GM23338 (cell line): ENCODE measurements at regions not wholly inside any gene's neighbourhood (a gene's known extent, or its start where the extent isn't known, plus 50 kb on each side); places are given as distances from the start of the nearest gene placed in this dataset.

Source experiments
- ATAC-seq: fragments of 200-7000 bp; cut with Tn5 transposase; 3 replicates; pipeline ENCODE4 v1.9.1; 2020
- DNase-seq: peaks from one replicate; pipeline ENCODE4 v3.0.0-alpha.2; 2015; ENCODE audit warnings: low spot score
- H2AFZ ChIP-seq: fragments of 200-600 bp; sonication (generic); 2 replicates; pipeline ENCODE4 v1.8.0; 2016; ENCODE audit warnings: antibody characterized with exemption, mild to moderate bottlenecking, moderate library complexity
- H3F3A ChIP-seq: fragments of 200-600 bp; sonication (generic); replicated peaks from 2 replicates; pipeline ENCODE4 v1.8.0; 2017; ENCODE audit warnings: antibody characterized with exemption, mixed run types, low read depth
- H3K27ac ChIP-seq: fragments of 200-600 bp; sonication (generic); 2 replicates; pipeline ENCODE4 v1.6.1; 2016; ENCODE audit warnings: low read depth
- H3K27me3 ChIP-seq: fragments of 200-600 bp; sonication (generic); 2 replicates; pipeline ENCODE4 v1.8.0; 2016; ENCODE audit warnings: mild to moderate bottlenecking, mixed run types, moderate library complexity; ENCODE audit not compliant: insufficient read depth
- H3K36me3 ChIP-seq: fragments of 200-600 bp; sonication (generic); 2 replicates; pipeline ENCODE4 v1.8.0; 2016; ENCODE audit warnings: mild to moderate bottlenecking; ENCODE audit not compliant: insufficient read depth
- H3K4me1 ChIP-seq: fragments of 200-600 bp; sonication (generic); 2 replicates; pipeline ENCODE4 v1.8.0; 2016; ENCODE audit warnings: mild to moderate bottlenecking, moderate library complexity; ENCODE audit not compliant: insufficient read depth
- H3K4me2 ChIP-seq: fragments of 200-600 bp; sonication (generic); 2 replicates; pipeline ENCODE4 v1.7.1; 2017; ENCODE audit warnings: mixed run types
- H3K4me3 ChIP-seq: fragments of 200-600 bp; sonication (generic); 2 replicates; pipeline ENCODE4 v1.6.1; 2016; ENCODE audit warnings: mixed run types
- H3K79me2 ChIP-seq: fragments of 200-600 bp; sonication (generic); replicated peaks from 2 replicates; pipeline ENCODE4 v1.8.0; 2017; ENCODE audit warnings: mild to moderate bottlenecking; ENCODE audit not compliant: insufficient read depth
- H3K9me2 ChIP-seq: fragments of 200-600 bp; sonication (generic); 2 replicates; pipeline ENCODE4 v1.8.0; 2017; ENCODE audit not compliant: insufficient read depth
- H4K20me1 ChIP-seq: fragments of 200-600 bp; sonication (generic); replicated peaks from 2 replicates; pipeline ENCODE4 v1.8.0; 2017; ENCODE audit warnings: mild to moderate bottlenecking; ENCODE audit not compliant: insufficient read depth
- H3K27ac Mint-ChIP-seq: 2 replicates; pipeline ENCODE4 v1.8.0; 2020; ENCODE audit warnings: inconsistent platforms, mild to moderate bottlenecking, moderate library complexity, mixed read lengths
- H3K27me3 Mint-ChIP-seq: 3 replicates; pipeline ENCODE4 v1.8.0; 2022; ENCODE audit warnings: low read depth, mild to moderate bottlenecking, moderate library complexity, mixed read lengths, inconsistent platforms; ENCODE audit not compliant: insufficient read depth, poor library complexity
- H3K36me3 Mint-ChIP-seq: 3 replicates; pipeline ENCODE4 v1.8.0; 2021; ENCODE audit warnings: low read depth, mild to moderate bottlenecking, inconsistent platforms, moderate library complexity, mixed read lengths
- H3K4me1 Mint-ChIP-seq: 3 replicates; pipeline ENCODE4 v1.8.0; 2020; ENCODE audit warnings: mild to moderate bottlenecking, inconsistent platforms, mixed read lengths
- H3K4me3 Mint-ChIP-seq: 3 replicates; pipeline ENCODE4 v1.8.0; 2021; ENCODE audit warnings: moderate library complexity, mild to moderate bottlenecking, inconsistent platforms, mixed read lengths
- H3K9me3 Mint-ChIP-seq: 3 replicates; pipeline ENCODE4 v1.8.0; 2020; ENCODE audit warnings: moderate library complexity, mild to moderate bottlenecking, inconsistent platforms, mixed read lengths
- CREB1 ChIP-seq: fragments of 250-450 bp; sonication (Bioruptor Pico); IDR thresholded peaks from 2 replicates; pipeline ENCODE4 v1.5.0; 2020; ENCODE audit warnings: low read depth, mild to moderate bottlenecking, moderate library complexity
- EZH2 ChIP-seq: fragments of 200-600 bp; sonication (generic); IDR thresholded peaks from one replicate; pipeline ENCODE4 v1.8.0; 2017; ENCODE audit warnings: antibody characterized with exemption, mild to moderate bottlenecking, low read depth; ENCODE audit not compliant: unreplicated experiment
- JUNB ChIP-seq: IDR thresholded peaks from one replicate; pipeline ENCODE4 v1.6.1; 2016; ENCODE audit warnings: antibody characterized with exemption; ENCODE audit not compliant: unreplicated experiment
- STAT1 ChIP-seq: IDR thresholded peaks from one replicate; pipeline ENCODE4 v1.6.1; 2016; ENCODE audit warnings: antibody characterized with exemption; ENCODE audit not compliant: unreplicated experiment
- ZNF114 ChIP-seq: fragments of 250-450 bp; sonication (Bioruptor Pico); IDR thresholded peaks from 2 replicates; pipeline ENCODE4 v1.5.0; 2020; ENCODE audit warnings: mild to moderate bottlenecking, moderate library complexity
- ZNF331 ChIP-seq: fragments of 250-450 bp; sonication (Bioruptor Pico); IDR thresholded peaks from 2 replicates; pipeline ENCODE4 v1.5.0; 2020; ENCODE audit warnings: low read depth, mild to moderate bottlenecking, moderate library complexity
- TF ChIP-seq, protein P1 (sequence below): IDR thresholded peaks from one replicate; pipeline ENCODE4 v1.6.1; 2018; ENCODE audit warnings: antibody characterized with exemption; ENCODE audit not compliant: unreplicated experiment
- TF ChIP-seq, protein P2 (sequence below): fragments of 250-450 bp; sonication (Bioruptor Pico); IDR thresholded peaks from 2 replicates; pipeline ENCODE4 v1.5.0; 2020; ENCODE audit warnings: mild to moderate bottlenecking, moderate library complexity
- TF ChIP-seq, protein P3 (sequence below): IDR thresholded peaks from 2 replicates; pipeline ENCODE4 v1.6.1; 2016; ENCODE audit warnings: antibody characterized with exemption
- TF ChIP-seq, protein P4 (sequence below), 2 experiments: fragments of 200-600 bp in 1 of 2; sonication (generic) in 1 of 2; conservative IDR thresholded peaks; 2 replicates each; pipeline versions ENCODE4 v1.5.1 to v1.6.1; 2016 to 2017; ENCODE audit warnings: antibody characterized with exemption in 2 of 2, low read depth in 2 of 2, mild to moderate bottlenecking in 2 of 2, moderate library complexity in 1 of 2

DNA sequence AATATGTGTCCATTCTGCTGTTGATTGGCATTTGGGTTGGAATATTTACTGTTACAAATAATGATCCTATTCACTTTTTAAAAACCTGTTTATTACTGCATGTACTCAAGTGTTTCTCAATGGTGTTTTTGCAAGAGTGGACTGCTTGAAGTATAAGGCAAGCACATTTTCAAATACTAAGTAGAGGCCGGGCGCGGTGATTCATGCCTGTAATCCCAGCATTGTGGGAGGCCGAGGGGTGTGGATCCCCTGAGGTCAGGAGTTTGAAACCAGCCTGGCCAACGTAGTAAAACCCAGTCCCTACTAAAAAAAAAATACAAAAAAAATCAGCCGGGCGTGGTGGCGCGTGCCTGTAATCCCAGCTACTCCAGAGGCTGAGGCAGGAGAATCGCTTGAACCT lies 276.9 kb upstream of the ADGRL4 start:
- Histone ChIP-seq H4K20me1 (no peaks in the 10 kb centered on the region), H3K27me3 (no peaks in the 10 kb centered on the region), H3K36me3 (no peaks in the 10 kb centered on the region), H3K4me3 (no peak overlapping the region), H2AFZ (no peak overlapping the region), H3K4me2 (no peak overlapping the region), H3K4me1 (no peaks in the 10 kb centered on the region), H3K27ac (no peak overlapping the region), H3F3A (no peaks in the 10 kb centered on the region), H3K9me2 (no peaks in the 10 kb centered on the region), H3K79me2 (no peaks in the 10 kb centered on the region)
- no peak for DNase-seq
- no peaks in the 10 kb centered on the region for H3K36me3 Mint-ChIP-seq
- ATAC-seq = no peak
- H3K27ac Mint-ChIP-seq = no peak overlapping the region
- peaks cover 3% of the 10 kb centered on the region; the same call in 1 of the 3 replicates for H3K4me1 Mint-ChIP-seq
- H3K4me3 Mint-ChIP-seq = no peak overlapping the region
- TF ChIP-seq, protein P1, sequence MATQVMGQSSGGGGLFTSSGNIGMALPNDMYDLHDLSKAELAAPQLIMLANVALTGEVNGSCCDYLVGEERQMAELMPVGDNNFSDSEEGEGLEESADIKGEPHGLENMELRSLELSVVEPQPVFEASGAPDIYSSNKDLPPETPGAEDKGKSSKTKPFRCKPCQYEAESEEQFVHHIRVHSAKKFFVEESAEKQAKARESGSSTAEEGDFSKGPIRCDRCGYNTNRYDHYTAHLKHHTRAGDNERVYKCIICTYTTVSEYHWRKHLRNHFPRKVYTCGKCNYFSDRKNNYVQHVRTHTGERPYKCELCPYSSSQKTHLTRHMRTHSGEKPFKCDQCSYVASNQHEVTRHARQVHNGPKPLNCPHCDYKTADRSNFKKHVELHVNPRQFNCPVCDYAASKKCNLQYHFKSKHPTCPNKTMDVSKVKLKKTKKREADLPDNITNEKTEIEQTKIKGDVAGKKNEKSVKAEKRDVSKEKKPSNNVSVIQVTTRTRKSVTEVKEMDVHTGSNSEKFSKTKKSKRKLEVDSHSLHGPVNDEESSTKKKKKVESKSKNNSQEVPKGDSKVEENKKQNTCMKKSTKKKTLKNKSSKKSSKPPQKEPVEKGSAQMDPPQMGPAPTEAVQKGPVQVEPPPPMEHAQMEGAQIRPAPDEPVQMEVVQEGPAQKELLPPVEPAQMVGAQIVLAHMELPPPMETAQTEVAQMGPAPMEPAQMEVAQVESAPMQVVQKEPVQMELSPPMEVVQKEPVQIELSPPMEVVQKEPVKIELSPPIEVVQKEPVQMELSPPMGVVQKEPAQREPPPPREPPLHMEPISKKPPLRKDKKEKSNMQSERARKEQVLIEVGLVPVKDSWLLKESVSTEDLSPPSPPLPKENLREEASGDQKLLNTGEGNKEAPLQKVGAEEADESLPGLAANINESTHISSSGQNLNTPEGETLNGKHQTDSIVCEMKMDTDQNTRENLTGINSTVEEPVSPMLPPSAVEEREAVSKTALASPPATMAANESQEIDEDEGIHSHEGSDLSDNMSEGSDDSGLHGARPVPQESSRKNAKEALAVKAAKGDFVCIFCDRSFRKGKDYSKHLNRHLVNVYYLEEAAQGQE = no peak
- TF ChIP-seq, protein P2, sequence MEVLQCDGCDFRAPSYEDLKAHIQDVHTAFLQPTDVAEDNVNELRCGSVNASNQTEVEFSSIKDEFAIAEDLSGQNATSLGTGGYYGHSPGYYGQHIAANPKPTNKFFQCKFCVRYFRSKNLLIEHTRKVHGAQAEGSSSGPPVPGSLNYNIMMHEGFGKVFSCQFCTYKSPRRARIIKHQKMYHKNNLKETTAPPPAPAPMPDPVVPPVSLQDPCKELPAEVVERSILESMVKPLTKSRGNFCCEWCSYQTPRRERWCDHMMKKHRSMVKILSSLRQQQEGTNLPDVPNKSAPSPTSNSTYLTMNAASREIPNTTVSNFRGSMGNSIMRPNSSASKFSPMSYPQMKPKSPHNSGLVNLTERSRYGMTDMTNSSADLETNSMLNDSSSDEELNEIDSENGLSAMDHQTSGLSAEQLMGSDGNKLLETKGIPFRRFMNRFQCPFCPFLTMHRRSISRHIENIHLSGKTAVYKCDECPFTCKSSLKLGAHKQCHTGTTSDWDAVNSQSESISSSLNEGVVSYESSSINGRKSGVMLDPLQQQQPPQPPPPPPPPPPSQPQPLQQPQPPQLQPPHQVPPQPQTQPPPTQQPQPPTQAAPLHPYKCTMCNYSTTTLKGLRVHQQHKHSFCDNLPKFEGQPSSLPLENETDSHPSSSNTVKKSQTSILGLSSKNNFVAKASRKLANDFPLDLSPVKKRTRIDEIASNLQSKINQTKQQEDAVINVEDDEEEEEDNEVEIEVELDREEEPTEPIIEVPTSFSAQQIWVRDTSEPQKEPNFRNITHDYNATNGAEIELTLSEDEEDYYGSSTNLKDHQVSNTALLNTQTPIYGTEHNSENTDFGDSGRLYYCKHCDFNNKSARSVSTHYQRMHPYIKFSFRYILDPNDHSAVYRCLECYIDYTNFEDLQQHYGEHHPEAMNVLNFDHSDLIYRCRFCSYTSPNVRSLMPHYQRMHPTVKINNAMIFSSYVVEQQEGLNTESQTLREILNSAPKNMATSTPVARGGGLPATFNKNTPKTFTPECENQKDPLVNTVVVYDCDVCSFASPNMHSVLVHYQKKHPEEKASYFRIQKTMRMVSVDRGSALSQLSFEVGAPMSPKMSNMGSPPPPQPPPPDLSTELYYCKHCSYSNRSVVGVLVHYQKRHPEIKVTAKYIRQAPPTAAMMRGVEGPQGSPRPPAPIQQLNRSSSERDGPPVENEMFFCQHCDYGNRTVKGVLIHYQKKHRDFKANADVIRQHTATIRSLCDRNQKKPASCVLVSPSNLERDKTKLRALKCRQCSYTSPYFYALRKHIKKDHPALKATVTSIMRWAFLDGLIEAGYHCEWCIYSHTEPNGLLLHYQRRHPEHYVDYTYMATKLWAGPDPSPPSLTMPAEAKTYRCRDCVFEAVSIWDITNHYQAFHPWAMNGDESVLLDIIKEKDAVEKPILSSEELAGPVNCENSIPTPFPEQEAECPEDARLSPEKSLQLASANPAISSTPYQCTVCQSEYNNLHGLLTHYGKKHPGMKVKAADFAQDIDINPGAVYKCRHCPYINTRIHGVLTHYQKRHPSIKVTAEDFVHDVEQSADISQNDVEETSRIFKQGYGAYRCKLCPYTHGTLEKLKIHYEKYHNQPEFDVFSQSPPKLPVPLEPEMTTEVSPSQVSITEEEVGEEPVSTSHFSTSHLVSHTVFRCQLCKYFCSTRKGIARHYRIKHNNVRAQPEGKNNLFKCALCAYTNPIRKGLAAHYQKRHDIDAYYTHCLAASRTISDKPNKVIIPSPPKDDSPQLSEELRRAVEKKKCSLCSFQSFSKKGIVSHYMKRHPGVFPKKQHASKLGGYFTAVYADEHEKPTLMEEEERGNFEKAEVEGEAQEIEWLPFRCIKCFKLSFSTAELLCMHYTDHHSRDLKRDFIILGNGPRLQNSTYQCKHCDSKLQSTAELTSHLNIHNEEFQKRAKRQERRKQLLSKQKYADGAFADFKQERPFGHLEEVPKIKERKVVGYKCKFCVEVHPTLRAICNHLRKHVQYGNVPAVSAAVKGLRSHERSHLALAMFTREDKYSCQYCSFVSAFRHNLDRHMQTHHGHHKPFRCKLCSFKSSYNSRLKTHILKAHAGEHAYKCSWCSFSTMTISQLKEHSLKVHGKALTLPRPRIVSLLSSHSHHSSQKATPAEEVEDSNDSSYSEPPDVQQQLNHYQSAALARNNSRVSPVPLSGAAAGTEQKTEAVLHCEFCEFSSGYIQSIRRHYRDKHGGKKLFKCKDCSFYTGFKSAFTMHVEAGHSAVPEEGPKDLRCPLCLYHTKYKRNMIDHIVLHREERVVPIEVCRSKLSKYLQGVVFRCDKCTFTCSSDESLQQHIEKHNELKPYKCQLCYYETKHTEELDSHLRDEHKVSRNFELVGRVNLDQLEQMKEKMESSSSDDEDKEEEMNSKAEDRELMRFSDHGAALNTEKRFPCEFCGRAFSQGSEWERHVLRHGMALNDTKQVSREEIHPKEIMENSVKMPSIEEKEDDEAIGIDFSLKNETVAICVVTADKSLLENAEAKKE (CRISPR knock-in tag) = no peak
- no peak for TF ChIP-seq ZNF114
- TF ChIP-seq, protein P3, sequence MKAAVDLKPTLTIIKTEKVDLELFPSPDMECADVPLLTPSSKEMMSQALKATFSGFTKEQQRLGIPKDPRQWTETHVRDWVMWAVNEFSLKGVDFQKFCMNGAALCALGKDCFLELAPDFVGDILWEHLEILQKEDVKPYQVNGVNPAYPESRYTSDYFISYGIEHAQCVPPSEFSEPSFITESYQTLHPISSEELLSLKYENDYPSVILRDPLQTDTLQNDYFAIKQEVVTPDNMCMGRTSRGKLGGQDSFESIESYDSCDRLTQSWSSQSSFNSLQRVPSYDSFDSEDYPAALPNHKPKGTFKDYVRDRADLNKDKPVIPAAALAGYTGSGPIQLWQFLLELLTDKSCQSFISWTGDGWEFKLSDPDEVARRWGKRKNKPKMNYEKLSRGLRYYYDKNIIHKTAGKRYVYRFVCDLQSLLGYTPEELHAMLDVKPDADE = no peak
- TF ChIP-seq CREB1 (CRISPR knock-in tag) = no peak
- TF ChIP-seq, protein P4, sequence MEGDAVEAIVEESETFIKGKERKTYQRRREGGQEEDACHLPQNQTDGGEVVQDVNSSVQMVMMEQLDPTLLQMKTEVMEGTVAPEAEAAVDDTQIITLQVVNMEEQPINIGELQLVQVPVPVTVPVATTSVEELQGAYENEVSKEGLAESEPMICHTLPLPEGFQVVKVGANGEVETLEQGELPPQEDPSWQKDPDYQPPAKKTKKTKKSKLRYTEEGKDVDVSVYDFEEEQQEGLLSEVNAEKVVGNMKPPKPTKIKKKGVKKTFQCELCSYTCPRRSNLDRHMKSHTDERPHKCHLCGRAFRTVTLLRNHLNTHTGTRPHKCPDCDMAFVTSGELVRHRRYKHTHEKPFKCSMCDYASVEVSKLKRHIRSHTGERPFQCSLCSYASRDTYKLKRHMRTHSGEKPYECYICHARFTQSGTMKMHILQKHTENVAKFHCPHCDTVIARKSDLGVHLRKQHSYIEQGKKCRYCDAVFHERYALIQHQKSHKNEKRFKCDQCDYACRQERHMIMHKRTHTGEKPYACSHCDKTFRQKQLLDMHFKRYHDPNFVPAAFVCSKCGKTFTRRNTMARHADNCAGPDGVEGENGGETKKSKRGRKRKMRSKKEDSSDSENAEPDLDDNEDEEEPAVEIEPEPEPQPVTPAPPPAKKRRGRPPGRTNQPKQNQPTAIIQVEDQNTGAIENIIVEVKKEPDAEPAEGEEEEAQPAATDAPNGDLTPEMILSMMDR (conservative IDR thresholded peaks at IDR 0.05; ENCODE audit: low read depth in 2 of 2) = no peak
- TF ChIP-seq EZH2 = no peak
- TF ChIP-seq STAT1 = no peak
- TF ChIP-seq ZNF331 = no peak
- no peak for TF ChIP-seq JUNB
- H3K9me3 Mint-ChIP-seq = no peaks in the 10 kb centered on the region
- no peaks in the 10 kb centered on the region for H3K27me3 Mint-ChIP-seq
